ENCODE measurements at regions not wholly inside any gene's neighbourhood (a gene's known extent, or its start where the extent isn't known, plus 50 kb on each side); places are given as distances from the start of the nearest gene placed in this dataset.
A peak's percentile ranks its signal among the peaks of the same experiment; 100 is the strongest.

GRCh38 chr3:26989037-26989436 is 366.5 kb downstream of the LRRC3B start:
- Histone ChIP-seq H3K4me1 (no peaks in the 10 kb centered on the region), H3K9me3 (no peaks in the 10 kb centered on the region), H3K27me3 (no peaks in the 10 kb centered on the region), H3K27ac (no peak overlapping the region), H3K36me3 (no peaks in the 10 kb centered on the region), H3K4me3 (no peak overlapping the region)
- TF ChIP-seq CTCF (IDR thresholded peaks at IDR 0.05) = no peak
- ATAC-seq (peak in 2 of 4 donors; percentile 57 to 60), FAIRE-seq (no peak), DNase-seq (no peak)
- WGBS, 2 donors = 37 to 64% methylated on average over 1 of the region's 1 CpG
- intact Hi-C loops (cut with DNase I) = no loop called here

DNA sequence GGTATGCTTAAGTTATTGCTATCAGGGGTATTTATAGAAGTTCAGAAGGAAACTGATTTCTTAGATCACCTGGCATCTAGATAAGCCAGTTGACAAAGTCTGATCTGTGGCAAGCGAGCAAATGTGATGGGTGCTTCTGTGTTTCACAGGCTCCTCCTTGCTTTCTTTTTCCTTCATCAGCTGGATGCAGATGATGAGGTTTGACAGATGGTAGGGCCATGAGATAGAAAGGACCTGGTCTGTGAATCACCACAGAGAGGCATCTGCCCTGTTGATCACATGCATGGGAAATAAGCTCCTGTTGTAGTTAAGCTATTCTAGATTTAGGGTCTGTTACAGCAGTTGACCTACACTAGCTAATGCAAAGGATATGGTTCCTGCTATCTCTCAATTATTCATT is 372.0 kb downstream of the NEK10 start:
- no peak for DNase-seq
- H3K27me3 ChIP-seq = no peaks in the 10 kb centered on the region
- WGBS, 2 donors = 88 to 90% methylated on average over 1 of the region's 1 CpG

DNA sequence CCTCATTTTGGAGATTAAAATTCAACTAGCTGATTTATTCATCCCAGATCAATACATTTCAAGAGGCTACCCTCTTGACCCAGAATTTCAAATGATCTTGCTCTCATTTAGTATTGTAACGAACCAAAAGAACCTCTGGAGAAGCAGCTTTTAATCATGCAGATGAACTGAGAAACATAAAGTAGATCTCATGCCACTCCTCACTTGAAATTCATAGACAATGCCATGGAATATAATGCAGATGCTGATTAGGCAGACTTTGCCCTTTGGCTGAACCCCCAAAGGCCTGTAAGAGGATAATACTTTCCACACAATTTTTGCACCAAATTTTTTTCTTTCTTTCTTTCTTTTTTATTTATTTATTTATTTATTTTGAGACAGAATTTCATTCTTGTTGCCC is 358.3 kb downstream of the NEK10 start:
- no peak for TF ChIP-seq CTCF (IDR thresholded peaks at IDR 0.05)
- no peak for FAIRE-seq

More for the DNA sequence above, 372.0 kb downstream of the NEK10 start:
- no peak overlapping the region for H3K4me3 ChIP-seq
- ATAC-seq (no peak), FAIRE-seq (no peak)
- TF ChIP-seq CTCF (IDR thresholded peaks at IDR 0.05) = no peak
- intact Hi-C loops (cut with DNase I) = no loop called here
- no peaks in the 10 kb centered on the region for H3K9me3 ChIP-seq
- no peaks in the 10 kb centered on the region for H3K4me1 ChIP-seq
- H3K36me3 ChIP-seq = no peaks in the 10 kb centered on the region
- H3K27ac ChIP-seq = no peak overlapping the region

GRCh38 chr3:27022096-27022761 is 347.0 kb downstream of the NEK10 start:
- no peak for DNase-seq
- H3K4me3 ChIP-seq = no peak overlapping the region
- no peaks in the 10 kb centered on the region for H3K36me3 ChIP-seq
- intact Hi-C loops (cut with DNase I) = no loop called here
- 68 to 78% methylated on average over 5 of the region's 5 CpGs for WGBS, 2 donors
- H3K4me1 ChIP-seq = no peaks in the 10 kb centered on the region
- no peaks in the 10 kb centered on the region for H3K27me3 ChIP-seq
- H3K27ac ChIP-seq = no peak overlapping the region
- TF ChIP-seq CTCF (IDR thresholded peaks at IDR 0.05) = no peak
- no peak for ATAC-seq
- no peak for FAIRE-seq
- no peaks in the 10 kb centered on the region for H3K9me3 ChIP-seq

More for the DNA sequence above, 358.3 kb downstream of the NEK10 start:
- 81 to 89% methylated on average over 1 of the region's 1 CpG for WGBS, 2 donors
- Histone ChIP-seq H3K4me3 (no peak overlapping the region), H3K9me3 (no peaks in the 10 kb centered on the region), H3K4me1 (no peaks in the 10 kb centered on the region), H3K27me3 (no peaks in the 10 kb centered on the region), H3K27ac (no peak overlapping the region), H3K36me3 (no peaks in the 10 kb centered on the region)
- DNase-seq (no peak), ATAC-seq (no peak)
- intact Hi-C loops (cut with DNase I) = no loop called here

DNA sequence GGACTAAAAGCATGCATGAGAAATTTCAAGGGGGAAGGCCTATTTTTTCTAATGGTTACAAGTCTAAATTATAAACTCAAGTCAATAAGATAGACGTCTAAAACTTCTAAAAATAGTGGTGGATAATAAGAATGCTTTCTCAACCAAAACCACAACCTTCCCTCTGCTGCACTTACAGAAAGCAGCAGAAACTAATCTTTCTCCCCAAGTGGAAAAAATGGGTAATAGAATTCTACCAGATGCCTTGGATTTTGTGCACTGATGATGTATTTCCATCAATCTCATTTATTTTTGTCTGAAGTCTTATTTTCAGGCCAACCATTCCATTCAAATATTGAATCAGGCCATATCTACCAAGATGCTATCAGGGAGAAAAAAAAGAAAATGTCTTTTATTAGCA is 344.7 kb downstream of the NEK10 start:
- 46 to 47% methylated on average over 1 of the region's 1 CpG for WGBS, 2 donors
- Histone ChIP-seq H3K36me3 (no peaks in the 10 kb centered on the region), H3K27ac (no peak overlapping the region), H3K27me3 (no peaks in the 10 kb centered on the region), H3K9me3 (no peaks in the 10 kb centered on the region), H3K4me1 (no peaks in the 10 kb centered on the region), H3K4me3 (no peak overlapping the region)
- intact Hi-C loops (cut with DNase I) = no loop called here
- FAIRE-seq = no peak
- no peak for TF ChIP-seq CTCF (IDR thresholded peaks at IDR 0.05)
- ATAC-seq = no peak
- DNase-seq = no peak

Data from pancreas (tissue), 10 donors.